Liver (tissue), 8 donors: ENCODE measurements at regions not wholly inside any gene's neighbourhood (a gene's known extent, or its start where the extent isn't known, plus 50 kb on each side); places are given as distances from the start of the nearest gene placed in this dataset.
A peak's percentile ranks its signal among the peaks of the same experiment; 100 is the strongest.

ENCODE experiments used
- DNase-seq: peaks from one replicate; pipeline ENCODE4 v3.0.0-alpha.2; 2017; ENCODE audit warnings: low spot score
- H3K27ac ChIP-seq, 2 donors: one replicate each; pipeline ENCODE4 v1.7.0; 2013; ENCODE audit warnings: inconsistent platforms in 2 of 2, low read length in 2 of 2, control low read depth in 1 of 2, low read depth in 1 of 2, mild to moderate bottlenecking in 1 of 2
- H3K27me3 ChIP-seq, 4 donors: one replicate each; pipeline versions ENCODE4 v1.6.1 to v1.7.0; 2013; ENCODE audit warnings: low read length in 3 of 4, inconsistent platforms in 1 of 4, mild to moderate bottlenecking in 1 of 4, moderate library complexity in 1 of 4; ENCODE audit not compliant: control insufficient read depth in 4 of 4, insufficient read depth in 4 of 4
- H3K36me3 ChIP-seq, 4 donors: one replicate each; pipeline versions ENCODE4 v1.6.1 to v1.7.0; 2013; ENCODE audit warnings: low read length in 3 of 4, mild to moderate bottlenecking in 3 of 4, low read depth in 1 of 4, moderate library complexity in 1 of 4; ENCODE audit not compliant: control insufficient read depth in 4 of 4, insufficient read depth in 3 of 4
- H3K4me1 ChIP-seq, 4 donors: one replicate each; pipeline versions ENCODE4 v1.6.1 to v1.7.0; 2013; ENCODE audit warnings: low read length in 3 of 4, mild to moderate bottlenecking in 3 of 4, moderate library complexity in 1 of 4; ENCODE audit not compliant: control insufficient read depth in 4 of 4, insufficient read depth in 4 of 4
- H3K4me3 ChIP-seq, 3 donors: one replicate each; pipeline versions ENCODE4 v1.6.1 to v1.7.0; 2013; ENCODE audit warnings: low read length in 3 of 3, control low read depth in 1 of 3, low read depth in 1 of 3, mild to moderate bottlenecking in 1 of 3
- H3K9ac ChIP-seq, 2 donors: one replicate each; pipeline ENCODE4 v1.7.0; 2013; ENCODE audit warnings: low read length in 2 of 2, mild to moderate bottlenecking in 2 of 2, moderate library complexity in 2 of 2, control low read depth in 1 of 2, low read depth in 1 of 2
- H3K9me3 ChIP-seq, 4 donors: one replicate each; pipeline versions ENCODE4 v1.6.1 to v1.7.0; 2013; ENCODE audit warnings: low read length in 3 of 4; ENCODE audit not compliant: control insufficient read depth in 4 of 4
- CTCF ChIP-seq: fragments of 150-350 bp; IDR thresholded peaks from 2 replicates; pipeline ENCODE4 v1.5.1; 2017; ENCODE audit warnings: improper control_type of control experiment, low read depth, low read length; ENCODE audit not compliant: missing input control
- EGR1 ChIP-seq, 2 donors: IDR thresholded peaks; 2 replicates each; pipeline ENCODE4 v1.6.1; 2016 to 2018; ENCODE audit warnings: antibody characterized with exemption in 2 of 2, low read depth in 2 of 2
- FOXA1 ChIP-seq: IDR thresholded peaks from 2 replicates; pipeline ENCODE4 v1.6.1; 2016; ENCODE audit warnings: antibody characterized with exemption
- FOXA2 ChIP-seq: IDR thresholded peaks from 2 replicates; pipeline ENCODE4 v1.6.1; 2016; ENCODE audit warnings: antibody characterized with exemption
- GABPA ChIP-seq, 2 donors: IDR thresholded peaks in 1 of 2; conservative IDR thresholded peaks in 1 of 2; 2 replicates each; pipeline ENCODE4 v1.6.1; 2016; ENCODE audit warnings: antibody characterized with exemption in 2 of 2, mild to moderate bottlenecking in 1 of 2, moderate library complexity in 1 of 2
- HNF4A ChIP-seq, 2 donors: conservative IDR thresholded peaks; 2 replicates each; pipeline ENCODE4 v1.6.1; 2016; ENCODE audit warnings: antibody characterized with exemption in 2 of 2, mild to moderate bottlenecking in 2 of 2
- HNF4G ChIP-seq: IDR thresholded peaks from 2 replicates; pipeline ENCODE4 v1.6.1; 2016; ENCODE audit warnings: antibody characterized with exemption
- NR2F2 ChIP-seq: IDR thresholded peaks from 2 replicates; pipeline ENCODE4 v1.6.1; 2016; ENCODE audit warnings: antibody characterized with exemption
- RAD21 ChIP-seq, 2 donors: IDR thresholded peaks; 2 replicates each; pipeline ENCODE4 v1.6.1; 2016; ENCODE audit warnings: antibody characterized with exemption in 2 of 2, mild to moderate bottlenecking in 2 of 2
- RXRA ChIP-seq, 2 donors: IDR thresholded peaks; 2 replicates each; pipeline ENCODE4 v1.6.1; 2017 to 2018; ENCODE audit warnings: antibody characterized with exemption in 2 of 2, mild to moderate bottlenecking in 1 of 2
- SP1 ChIP-seq: IDR thresholded peaks from 2 replicates; pipeline ENCODE4 v1.6.1; 2018; ENCODE audit warnings: antibody characterized with exemption, mild to moderate bottlenecking
- TAF1 ChIP-seq: conservative IDR thresholded peaks from 2 replicates; pipeline ENCODE4 v1.6.1; 2016; ENCODE audit warnings: antibody characterized with exemption, mild to moderate bottlenecking
- YY1 ChIP-seq: IDR thresholded peaks from 2 replicates; pipeline ENCODE4 v1.6.1; 2016; ENCODE audit warnings: antibody characterized with exemption, mild to moderate bottlenecking
- ZBTB33 ChIP-seq: IDR thresholded peaks from 2 replicates; pipeline ENCODE4 v1.6.1; 2016; ENCODE audit warnings: antibody characterized with exemption
- WGBS: extraction: QIAGEN DNeasy Blood & Tissue Kit; methylation state at CpG from one replicate; pipeline ENCODE4 v1.1.7; 2013; 5-methylcytosine and 5-hydroxymethylcytosine counted together
- TF ChIP-seq, protein P1 (sequence below): IDR thresholded peaks from 2 replicates; pipeline ENCODE4 v1.6.1; 2016; ENCODE audit warnings: antibody characterized with exemption
- donor health status: healthy.
- donor health status: healthy.
- donor health status: healthy.
- donor health status: healthy.
- donor health status: healthy.

- WGBS = 86% methylated on average over 12 of the region's 12 CpGs
- Histone ChIP-seq H3K9ac (no peak overlapping the region), H3K4me3 (no peak overlapping the region), H3K27ac (no peak overlapping the region), H3K9me3 (no peaks in the 10 kb centered on the region), H3K36me3 (no peaks in the 10 kb centered on the region), H3K4me1 (no peaks in the 10 kb centered on the region), H3K27me3 (no peaks in the 10 kb centered on the region)
- TF ChIP-seq EGR1 (IDR thresholded peaks at IDR 0.05; ENCODE audit: low read depth in 2 of 2) (no peak), YY1 (no peak), RXRA (IDR thresholded peaks at IDR 0.05) (peak; percentile 47 to 48), HNF4A (conservative IDR thresholded peaks at IDR 0.05) (no peak), NR2F2 (peak; percentile 33), RAD21 (IDR thresholded peaks at IDR 0.05) (no peak), GABPA (IDR thresholded peaks at IDR 0.05 in 1 of 2, conservative IDR thresholded peaks at IDR 0.05 in 1 of 2) (no peak), TAF1 (no peak), CTCF (no peak), FOXA2 (no peak), FOXA1 (no peak), HNF4G (no peak)
- TF ChIP-seq, protein P1, sequence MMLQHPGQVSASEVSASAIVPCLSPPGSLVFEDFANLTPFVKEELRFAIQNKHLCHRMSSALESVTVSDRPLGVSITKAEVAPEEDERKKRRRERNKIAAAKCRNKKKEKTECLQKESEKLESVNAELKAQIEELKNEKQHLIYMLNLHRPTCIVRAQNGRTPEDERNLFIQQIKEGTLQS = no peak
- no peak for DNase-seq
These were observed 129.7 kb upstream of the MYCN start for GRCh38 chr2:15810477-15811150.

GRCh38 chr2:15811367-15811766, 129.0 kb upstream of the MYCN start:
- H3K9ac ChIP-seq = no peak overlapping the region
- no peaks in the 10 kb centered on the region for H3K9me3 ChIP-seq
- H3K4me3 ChIP-seq = no peak overlapping the region
- no peak for DNase-seq
- WGBS = 83% methylated on average over 8 of the region's 8 CpGs
- no peaks in the 10 kb centered on the region for H3K4me1 ChIP-seq
- no peaks in the 10 kb centered on the region for H3K36me3 ChIP-seq
- H3K27ac ChIP-seq = no peak overlapping the region
- TF ChIP-seq, protein P1 = no peak
- TF ChIP-seq YY1 (no peak), GABPA (IDR thresholded peaks at IDR 0.05 in 1 of 2, conservative IDR thresholded peaks at IDR 0.05 in 1 of 2) (no peak), TAF1 (no peak), FOXA1 (no peak), FOXA2 (no peak), RXRA (IDR thresholded peaks at IDR 0.05) (no peak), HNF4G (no peak)
- H3K27me3 ChIP-seq = no peaks in the 10 kb centered on the region

GRCh38 chr2:15812187-15812780, 128.1 kb upstream of the MYCN start:
- H3K9me3 ChIP-seq = no peaks in the 10 kb centered on the region
- TF ChIP-seq TAF1 (no peak), FOXA1 (no peak), HNF4G (no peak), SP1 (no peak), RXRA (IDR thresholded peaks at IDR 0.05) (no peak), ZBTB33 (no peak)
- no peak overlapping the region for H3K9ac ChIP-seq
- H3K36me3 ChIP-seq = no peaks in the 10 kb centered on the region
- no peak for DNase-seq
- no peak overlapping the region for H3K4me3 ChIP-seq
- H3K27ac ChIP-seq = no peak overlapping the region
- no peaks in the 10 kb centered on the region for H3K27me3 ChIP-seq
- WGBS = 86% methylated on average over 10 of the region's 10 CpGs
- H3K4me1 ChIP-seq = no peaks in the 10 kb centered on the region
